ENCODE measurements at regions not wholly inside any gene's neighbourhood (a gene's known extent, or its start where the extent isn't known, plus 50 kb on each side); places are given as distances from the start of the nearest gene placed in this dataset.

- no peaks in the 10 kb centered on the region for H3K36me3 ChIP-seq (ENCODE audit: low read depth, missing control alignments)
- DNase-seq = no peak
- TF ChIP-seq CTCF (IDR thresholded peaks at IDR 0.05) (no peak), POLR2A (IDR thresholded peaks at IDR 0.05) (no peak)
- H3K9me3 ChIP-seq = no peaks in the 10 kb centered on the region
- no peaks in the 10 kb centered on the region for H3K27me3 ChIP-seq
- H3K27ac ChIP-seq = no peak overlapping the region
- intact Hi-C loops (cut with DNase I; ENCODE audit: low total_unique reads) = no loop called here
- WGBS, 2 donors = 87 to 89% methylated on average over 8 of the region's 8 CpGs
- H3K4me3 ChIP-seq = no peak overlapping the region
- H3K4me1 ChIP-seq = peaks cover 16% of the 10 kb centered on the region
Observed at GRCh38 chr2:128371248-128371630, 52.6 kb upstream of the HS6ST1 start.

DNA sequence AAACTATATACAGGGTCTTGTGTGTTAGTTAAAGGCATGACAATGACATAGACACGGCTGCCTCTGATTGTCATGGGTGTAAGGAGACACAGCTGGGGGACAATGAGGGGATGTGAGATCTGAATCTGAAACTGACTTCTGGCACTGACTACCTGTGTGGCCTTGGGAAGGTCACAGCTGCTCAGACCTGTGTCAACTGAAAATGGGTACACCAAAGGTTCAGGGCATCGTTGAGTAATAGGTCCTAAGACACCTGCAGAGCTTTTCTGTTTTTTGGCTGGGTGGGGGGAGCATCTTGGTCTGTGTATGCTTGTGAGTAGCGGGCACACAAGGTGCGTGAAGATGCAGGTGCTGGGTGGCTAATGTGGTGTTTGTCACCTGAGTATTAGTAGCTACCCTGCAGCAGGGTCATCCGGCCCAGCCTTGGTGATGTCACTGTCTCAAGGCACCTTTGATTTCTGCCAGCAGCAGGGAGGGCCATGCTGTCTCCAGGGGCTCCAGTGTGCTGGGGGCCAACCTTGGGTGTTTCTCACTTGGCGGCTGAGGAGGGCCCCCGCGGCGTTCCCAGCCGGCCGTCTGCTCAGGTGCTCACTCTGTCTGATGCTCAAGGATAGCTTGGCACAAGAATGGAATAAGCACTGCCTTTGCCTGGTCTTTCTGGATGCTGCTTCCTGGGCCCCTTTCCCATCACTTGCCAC lies 53.1 kb upstream of the HS6ST1 start:
- H3K27me3 ChIP-seq = no peaks in the 10 kb centered on the region
- 88 to 90% methylated on average over 4 to 11 of the region's 11 CpGs for WGBS, 2 donors
- H3K4me1 ChIP-seq = peaks cover 18% of the 10 kb centered on the region
- H3K9me3 ChIP-seq = no peaks in the 10 kb centered on the region
- DNase-seq = no peak
- no peak overlapping the region for H3K27ac ChIP-seq
- intact Hi-C loops (cut with DNase I; ENCODE audit: low total_unique reads) = no loop called here
- TF ChIP-seq POLR2A (IDR thresholded peaks at IDR 0.05) (no peak), CTCF (IDR thresholded peaks at IDR 0.05) (no peak)
- H3K36me3 ChIP-seq (ENCODE audit: low read depth, missing control alignments) = no peaks in the 10 kb centered on the region
- no peak overlapping the region for H3K4me3 ChIP-seq

GRCh38 chr2:128372621-128373341 lies 54.1 kb upstream of the HS6ST1 start:
- Histone ChIP-seq H3K27ac (no peak overlapping the region), H3K27me3 (no peaks in the 10 kb centered on the region), H3K9me3 (no peaks in the 10 kb centered on the region), H3K4me3 (no peak overlapping the region), H3K4me1 (peaks cover 27% of the 10 kb centered on the region), H3K36me3 (ENCODE audit: low read depth, missing control alignments) (no peaks in the 10 kb centered on the region)
- intact Hi-C loops (cut with DNase I; ENCODE audit: low total_unique reads) = no loop called here
- no peak for DNase-seq
- 94 to 96% methylated on average over 12 to 24 of the region's 24 CpGs for whole genome bisulfite sequencing, 2 donors
- TF ChIP-seq POLR2A (IDR thresholded peaks at IDR 0.05) (no peak), CTCF (IDR thresholded peaks at IDR 0.05) (no peak)

DNA sequence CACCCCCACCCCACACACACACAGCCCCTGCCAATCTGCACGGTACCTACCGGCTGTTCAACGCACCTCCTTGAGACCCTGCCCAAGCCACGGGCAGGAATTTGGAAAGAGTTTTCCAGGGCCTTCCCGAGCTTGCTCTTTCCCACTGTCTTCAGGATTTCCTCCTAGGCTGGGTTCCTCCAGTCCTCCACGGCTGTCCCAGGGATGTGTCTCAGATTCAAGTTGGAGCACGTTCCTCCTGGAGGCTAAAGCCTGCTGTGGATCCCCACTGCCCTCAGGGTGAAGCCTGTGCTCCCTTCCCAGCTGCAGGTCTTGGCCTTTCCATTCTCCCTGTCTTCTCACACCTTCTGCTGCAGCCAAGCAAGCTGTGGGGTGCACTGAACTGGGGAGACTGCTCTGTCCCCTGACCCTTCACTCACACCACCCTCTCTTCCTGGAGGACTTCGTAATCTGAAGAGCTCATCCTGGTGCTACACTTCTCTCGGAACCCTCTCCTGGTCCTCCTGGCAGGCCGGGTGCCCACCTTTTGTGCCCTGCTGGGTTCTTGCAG lies 54.9 kb upstream of the HS6ST1 start:
- no peaks in the 10 kb centered on the region for H3K36me3 ChIP-seq (ENCODE audit: low read depth, missing control alignments)
- H3K9me3 ChIP-seq = no peaks in the 10 kb centered on the region
- H3K4me3 ChIP-seq = no peak overlapping the region
- 90 to 95% methylated on average over 8 to 10 of the region's 10 CpGs for WGBS, 2 donors
- no peaks in the 10 kb centered on the region for H3K27me3 ChIP-seq
- no peak for DNase-seq
- peaks cover 35% of the 10 kb centered on the region for H3K4me1 ChIP-seq
- intact Hi-C loops (cut with DNase I; ENCODE audit: low total_unique reads) = no loop called here
- no peak overlapping the region for H3K27ac ChIP-seq
- no peak for TF ChIP-seq POLR2A (IDR thresholded peaks at IDR 0.05)
- no peak for TF ChIP-seq CTCF (IDR thresholded peaks at IDR 0.05)

Measured in testis (tissue), 2 donors.